CD8-positive, alpha-beta memory T cell (primary cell): ENCODE measurements at regions not wholly inside any gene's neighbourhood (a gene's known extent, or its start where the extent isn't known, plus 50 kb on each side); places are given as distances from the start of the nearest gene placed in this dataset.
A peak's percentile ranks its signal among the peaks of the same experiment; 100 is the strongest.

Experiments
- CTCF ChIA-PET: fragments of 350-600 bp; sonication (Branson Sonifier 250); formaldehyde crosslinking; loops from one replicate; lab custom pipeline; 2021; ENCODE audit warnings: antibody characterized with exemption; lab: Charles Lee
- POLR2A ChIA-PET: fragments of 350-600 bp; sonication (Branson Sonifier 250); formaldehyde crosslinking; loops from one replicate; lab custom pipeline; 2021; ENCODE audit warnings: antibody characterized with exemption; lab: Charles Lee
- DNase-seq, 5 donors: peaks; one replicate each; pipeline versions ENCODE4 v3.0.0 to v3.0.0-alpha.2; 2020 to 2022; ENCODE audit warnings: mixed read lengths in 1 of 5
- H3K27ac ChIP-seq: one replicate; pipeline ENCODE4 v1.7.0; 2013; ENCODE audit warnings: low read depth, mild to moderate bottlenecking, low read length, moderate library complexity
- H3K27me3 ChIP-seq: 2 replicates; pipeline ENCODE4 v1.7.0; 2013; ENCODE audit warnings: low read length, mild to moderate bottlenecking; ENCODE audit not compliant: insufficient read depth, poor library complexity, severe bottlenecking
- H3K36me3 ChIP-seq: 2 replicates; pipeline ENCODE4 v1.7.0; 2013; ENCODE audit warnings: mild to moderate bottlenecking, low read length, moderate library complexity; ENCODE audit not compliant: insufficient read depth
- H3K4me1 ChIP-seq: 2 replicates; pipeline ENCODE4 v1.7.0; 2013; ENCODE audit warnings: mild to moderate bottlenecking, low read length, moderate library complexity; ENCODE audit not compliant: insufficient read depth
- H3K4me3 ChIP-seq: 2 replicates; pipeline ENCODE4 v1.7.0; 2013; ENCODE audit warnings: mild to moderate bottlenecking, low read length
- H3K9me3 ChIP-seq: 2 replicates; pipeline ENCODE4 v1.7.0; 2013; ENCODE audit warnings: mild to moderate bottlenecking, low read length
- H3K27ac Mint-ChIP-seq, 8 donors: one replicate each; pipeline ENCODE4 v1.8.0; 2020 to 2021; ENCODE audit warnings: mixed read lengths in 8 of 8, mild to moderate bottlenecking in 6 of 8, inconsistent platforms in 3 of 8, moderate library complexity in 3 of 8
- H3K27me3 Mint-ChIP-seq, 2 donors: one replicate each; pipeline ENCODE4 v1.8.0; 2020 to 2021; ENCODE audit warnings: mixed read lengths in 2 of 2, mild to moderate bottlenecking in 1 of 2, moderate library complexity in 1 of 2
- H3K36me3 Mint-ChIP-seq, 3 donors: one replicate each; pipeline ENCODE4 v1.8.0; 2020 to 2021; ENCODE audit warnings: mixed read lengths in 3 of 3, inconsistent platforms in 1 of 3, mild to moderate bottlenecking in 1 of 3
- H3K4me1 Mint-ChIP-seq, 3 donors: one replicate each; pipeline ENCODE4 v1.8.0; 2020 to 2021; ENCODE audit warnings: mixed read lengths in 3 of 3, inconsistent platforms in 1 of 3, mild to moderate bottlenecking in 1 of 3
- H3K4me3 Mint-ChIP-seq, 7 donors: one replicate each; pipeline ENCODE4 v1.8.0; 2020 to 2021; ENCODE audit warnings: mixed read lengths in 7 of 7, mild to moderate bottlenecking in 6 of 7, moderate library complexity in 4 of 7, inconsistent platforms in 2 of 7
- H3K9me3 Mint-ChIP-seq, 5 donors: one replicate each; pipeline ENCODE4 v1.8.0; 2020 to 2022; ENCODE audit warnings: mixed read lengths in 5 of 5, mild to moderate bottlenecking in 3 of 5, moderate library complexity in 2 of 5, inconsistent platforms in 1 of 5

- DNase-seq = no peak
- Mint-ChIP-seq H3K4me3 (no peak overlapping the region), H3K27me3 (peaks cover 0 to 1% of the 10 kb centered on the region in 2 donors), H3K27ac (no peak overlapping the region), H3K36me3 (no peaks in the 10 kb centered on the region), H3K4me1 (no peaks in the 10 kb centered on the region), H3K9me3 (peaks cover 0 to 30% (median 5%) of the 10 kb centered on the region in 5 donors)
- no peaks in the 10 kb centered on the region for H3K27me3 ChIP-seq
- ChIA-PET CTCF (no interaction called here), POLR2A (no interaction called here)
- no peak overlapping the region for H3K4me3 ChIP-seq
- no peaks in the 10 kb centered on the region for H3K36me3 ChIP-seq
- H3K9me3 ChIP-seq = no peaks in the 10 kb centered on the region
- no peak overlapping the region for H3K27ac ChIP-seq
- H3K4me1 ChIP-seq = no peaks in the 10 kb centered on the region
These were observed 590.2 kb downstream of the NR2F1-AS1 start for GRCh38 chr5:92990771-92991170.

- Mint-ChIP-seq H3K4me3 (no peak overlapping the region), H3K36me3 (no peaks in the 10 kb centered on the region), H3K27me3 (no peaks in the 10 kb centered on the region), H3K27ac (no peak overlapping the region), H3K4me1 (no peaks in the 10 kb centered on the region), H3K9me3 (peaks cover 0 to 13% (median 2%) of the 10 kb centered on the region in 5 donors)
- no peaks in the 10 kb centered on the region for H3K9me3 ChIP-seq
- no peaks in the 10 kb centered on the region for H3K36me3 ChIP-seq
- ChIA-PET CTCF (no interaction called here), POLR2A (no interaction called here)
- H3K4me3 ChIP-seq = no peak overlapping the region
- no peaks in the 10 kb centered on the region for H3K27me3 ChIP-seq
- no peak for DNase-seq
- no peak overlapping the region for H3K27ac ChIP-seq
- no peaks in the 10 kb centered on the region for H3K4me1 ChIP-seq
These were observed 600.0 kb downstream of the NR2F1-AS1 start for GRCh38 chr5:92981001-92981400.

- Mint-ChIP-seq H3K36me3 (no peaks in the 10 kb centered on the region), H3K4me3 (no peak overlapping the region), H3K9me3 (peaks cover 0 to 14% (median 2%) of the 10 kb centered on the region in 5 donors), H3K27me3 (no peaks in the 10 kb centered on the region), H3K4me1 (no peaks in the 10 kb centered on the region), H3K27ac (no peak overlapping the region)
- H3K36me3 ChIP-seq = no peaks in the 10 kb centered on the region
- ChIA-PET CTCF (no interaction called here), POLR2A (no interaction called here)
- H3K4me3 ChIP-seq = no peak overlapping the region
- H3K27me3 ChIP-seq = no peaks in the 10 kb centered on the region
- no peak overlapping the region for H3K27ac ChIP-seq
- H3K4me1 ChIP-seq = no peaks in the 10 kb centered on the region
- DNase-seq = no peak
- no peaks in the 10 kb centered on the region for H3K9me3 ChIP-seq
These were observed 600.5 kb downstream of the NR2F1-AS1 start for GRCh38 chr5:92980491-92980890.

GRCh38 chr5:92979716-92980115, 601.3 kb downstream of the NR2F1-AS1 start:
- no peaks in the 10 kb centered on the region for H3K27me3 Mint-ChIP-seq
- H3K27ac Mint-ChIP-seq = no peak overlapping the region
- no peak for DNase-seq
- Histone ChIP-seq H3K36me3 (no peaks in the 10 kb centered on the region), H3K27ac (no peak overlapping the region), H3K9me3 (no peaks in the 10 kb centered on the region), H3K27me3 (no peaks in the 10 kb centered on the region), H3K4me1 (no peaks in the 10 kb centered on the region), H3K4me3 (no peak overlapping the region)
- H3K4me1 Mint-ChIP-seq = no peaks in the 10 kb centered on the region
- H3K9me3 Mint-ChIP-seq = peaks cover 0 to 13% (median 2%) of the 10 kb centered on the region in 5 donors
- no peaks in the 10 kb centered on the region for H3K36me3 Mint-ChIP-seq
- CTCF ChIA-PET = no interaction called here
- H3K4me3 Mint-ChIP-seq = no peak overlapping the region
- POLR2A ChIA-PET = no interaction called here

- Mint-ChIP-seq H3K27me3 (no peaks in the 10 kb centered on the region), H3K9me3 (peaks cover 0 to 12% (median under 1%) of the 10 kb centered on the region in 5 donors), H3K4me1 (no peaks in the 10 kb centered on the region), H3K27ac (no peak overlapping the region), H3K36me3 (no peaks in the 10 kb centered on the region), H3K4me3 (no peak overlapping the region)
- Histone ChIP-seq H3K4me3 (no peak overlapping the region), H3K4me1 (no peaks in the 10 kb centered on the region), H3K36me3 (no peaks in the 10 kb centered on the region), H3K9me3 (no peaks in the 10 kb centered on the region), H3K27me3 (no peaks in the 10 kb centered on the region), H3K27ac (no peak overlapping the region)
- CTCF ChIA-PET = no interaction called here
- no peak for DNase-seq
- POLR2A ChIA-PET = no interaction called here
These were observed 603.0 kb downstream of the NR2F1-AS1 start for GRCh38 chr5:92977846-92978540.

GRCh38 chr5:92976156-92976555, 604.9 kb downstream of the NR2F1-AS1 start:
- Mint-ChIP-seq H3K4me1 (no peaks in the 10 kb centered on the region), H3K36me3 (no peaks in the 10 kb centered on the region), H3K27me3 (peaks cover 0 to 1% of the 10 kb centered on the region in 2 donors), H3K9me3 (peaks cover 0 to 20% (median 3%) of the 10 kb centered on the region in 5 donors), H3K27ac (no peak overlapping the region), H3K4me3 (no peak overlapping the region)
- DNase-seq = no peak
- H3K36me3 ChIP-seq = no peaks in the 10 kb centered on the region
- no peaks in the 10 kb centered on the region for H3K27me3 ChIP-seq
- CTCF ChIA-PET = no interaction called here
- POLR2A ChIA-PET = no interaction called here
- no peaks in the 10 kb centered on the region for H3K4me1 ChIP-seq
- no peak overlapping the region for H3K27ac ChIP-seq
- no peaks in the 10 kb centered on the region for H3K9me3 ChIP-seq
- H3K4me3 ChIP-seq = no peak overlapping the region

GRCh38 chr5:92969781-92970237, 611.2 kb downstream of the NR2F1-AS1 start:
- CTCF ChIA-PET = no interaction called here
- Mint-ChIP-seq H3K27ac (no peak overlapping the region), H3K4me1 (no peaks in the 10 kb centered on the region)

GRCh38 chr5:92969191-92969780, 611.7 kb downstream of the NR2F1-AS1 start:
- no peak for DNase-seq
- H3K27me3 Mint-ChIP-seq = peaks cover 0 to 1% of the 10 kb centered on the region in 2 donors
- H3K4me3 Mint-ChIP-seq = no peak overlapping the region
- no peak overlapping the region for H3K4me3 ChIP-seq
- ChIA-PET POLR2A (no interaction called here), CTCF (no interaction called here)
- H3K27ac Mint-ChIP-seq = peak overlapping the region in 1 of 8 donors; percentile 73
- no peaks in the 10 kb centered on the region for H3K4me1 Mint-ChIP-seq
- H3K27ac ChIP-seq = no peak overlapping the region
- peaks cover 4 to 10% (median 5%) of the 10 kb centered on the region in 5 donors for H3K9me3 Mint-ChIP-seq
- no peaks in the 10 kb centered on the region for H3K36me3 ChIP-seq
- H3K4me1 ChIP-seq = no peaks in the 10 kb centered on the region
- no peaks in the 10 kb centered on the region for H3K9me3 ChIP-seq
- no peaks in the 10 kb centered on the region for H3K36me3 Mint-ChIP-seq
- no peaks in the 10 kb centered on the region for H3K27me3 ChIP-seq

More at GRCh38 chr5:92969781-92970237, 611.2 kb downstream of the NR2F1-AS1 start:
- no peak overlapping the region for H3K27ac ChIP-seq
- POLR2A ChIA-PET = no interaction called here
- no peaks in the 10 kb centered on the region for H3K36me3 Mint-ChIP-seq
- no peaks in the 10 kb centered on the region for H3K36me3 ChIP-seq
- H3K4me3 Mint-ChIP-seq = no peak overlapping the region
- H3K9me3 ChIP-seq = no peaks in the 10 kb centered on the region
- no peaks in the 10 kb centered on the region for H3K4me1 ChIP-seq
- peaks cover 0 to 1% of the 10 kb centered on the region in 2 donors for H3K27me3 Mint-ChIP-seq
- H3K9me3 Mint-ChIP-seq = peaks cover 4 to 11% (median 5%) of the 10 kb centered on the region in 5 donors
- DNase-seq = no peak
- no peaks in the 10 kb centered on the region for H3K27me3 ChIP-seq
- no peak overlapping the region for H3K4me3 ChIP-seq
